Lung (tissue), 11 donors: ENCODE measurements at regions not wholly inside any gene's neighbourhood (a gene's known extent, or its start where the extent isn't known, plus 50 kb on each side); places are given as distances from the start of the nearest gene placed in this dataset.

Experiments used
- ATAC-seq: fragments of 200-7000 bp; cut with Tn5 transposase; one replicate; pipeline ENCODE4 v1.9.1; 2020; ENCODE audit warnings: moderate number of reproducible peaks; ENCODE audit not compliant: insufficient read depth, low FRiP score
- DNase-seq, 3 donors: peaks; one replicate each; pipeline ENCODE4 v3.0.0-alpha.2; 2013 to 2017
- H3K27ac ChIP-seq, 2 donors: one replicate each; pipeline ENCODE4 v1.5.1; 2013; ENCODE audit warnings: mild to moderate bottlenecking in 2 of 2, moderate library complexity in 2 of 2, control low read depth in 1 of 2, inconsistent platforms in 1 of 2, low read depth in 1 of 2, low read length in 1 of 2
- H3K27me3 ChIP-seq, 3 donors: one replicate each; pipeline ENCODE4 v1.5.1; 2013; ENCODE audit warnings: low read length in 2 of 3; ENCODE audit not compliant: control insufficient read depth in 3 of 3, insufficient read depth in 3 of 3
- H3K36me3 ChIP-seq, 4 donors: one replicate each; pipeline ENCODE4 v1.5.1; 2013; ENCODE audit warnings: low read length in 4 of 4, mild to moderate bottlenecking in 1 of 4, moderate library complexity in 1 of 4; ENCODE audit not compliant: control insufficient read depth in 4 of 4, insufficient read depth in 4 of 4
- H3K4me1 ChIP-seq, 5 donors: one replicate each; pipeline ENCODE4 v1.5.1; 2013; ENCODE audit warnings: low read length in 5 of 5, mild to moderate bottlenecking in 2 of 5, moderate library complexity in 1 of 5; ENCODE audit not compliant: control insufficient read depth in 5 of 5, insufficient read depth in 5 of 5
- H3K4me3 ChIP-seq: one replicate; pipeline ENCODE4 v1.5.1; 2013; ENCODE audit warnings: mild to moderate bottlenecking, control low read depth, moderate library complexity
- H3K9ac ChIP-seq, 2 donors: one replicate each; pipeline ENCODE4 v1.5.1; 2013; ENCODE audit warnings: low read length in 2 of 2, control low read depth in 1 of 2; ENCODE audit not compliant: insufficient read depth in 1 of 2
- H3K9me3 ChIP-seq, 4 donors: one replicate each; pipeline ENCODE4 v1.5.1; 2013; ENCODE audit warnings: low read length in 3 of 4, mild to moderate bottlenecking in 1 of 4, moderate library complexity in 1 of 4; ENCODE audit not compliant: control insufficient read depth in 4 of 4, insufficient read depth in 3 of 4
- WGBS, 2 donors: extraction: QIAGEN DNeasy Blood & Tissue Kit; methylation state at CpG; one replicate each; pipeline ENCODE4 v1.1.7; 2013; 5-methylcytosine and 5-hydroxymethylcytosine counted together
- TF ChIP-seq, protein P1 (sequence below): IDR thresholded peaks from 2 replicates; pipeline ENCODE4 v1.5.1; 2012; ENCODE audit warnings: mild to moderate bottlenecking; ENCODE audit errors: control extremely low read depth, extremely low read depth
- donor health status: control.
- donor health status: control.
- donor health status: Bipolar disorder and iron deficiency.
- donor health status: healthy.
- donor health status: DM: yes; HTN: yes; CAD: no.

- H3K27me3 ChIP-seq = no peaks in the 10 kb centered on the region
- H3K36me3 ChIP-seq = no peaks in the 10 kb centered on the region
- no peak overlapping the region for H3K4me3 ChIP-seq
- H3K9ac ChIP-seq = no peak overlapping the region
- no peak overlapping the region for H3K27ac ChIP-seq
- no peaks in the 10 kb centered on the region for H3K4me1 ChIP-seq
- DNase-seq (no peak), ATAC-seq (no peak)
- WGBS, 2 donors = 67 to 82% methylated on average over 4 of the region's 4 CpGs
- H3K9me3 ChIP-seq = peaks cover 0 to 2% (median 0%) of the 10 kb centered on the region in 4 donors
- TF ChIP-seq, protein P1, sequence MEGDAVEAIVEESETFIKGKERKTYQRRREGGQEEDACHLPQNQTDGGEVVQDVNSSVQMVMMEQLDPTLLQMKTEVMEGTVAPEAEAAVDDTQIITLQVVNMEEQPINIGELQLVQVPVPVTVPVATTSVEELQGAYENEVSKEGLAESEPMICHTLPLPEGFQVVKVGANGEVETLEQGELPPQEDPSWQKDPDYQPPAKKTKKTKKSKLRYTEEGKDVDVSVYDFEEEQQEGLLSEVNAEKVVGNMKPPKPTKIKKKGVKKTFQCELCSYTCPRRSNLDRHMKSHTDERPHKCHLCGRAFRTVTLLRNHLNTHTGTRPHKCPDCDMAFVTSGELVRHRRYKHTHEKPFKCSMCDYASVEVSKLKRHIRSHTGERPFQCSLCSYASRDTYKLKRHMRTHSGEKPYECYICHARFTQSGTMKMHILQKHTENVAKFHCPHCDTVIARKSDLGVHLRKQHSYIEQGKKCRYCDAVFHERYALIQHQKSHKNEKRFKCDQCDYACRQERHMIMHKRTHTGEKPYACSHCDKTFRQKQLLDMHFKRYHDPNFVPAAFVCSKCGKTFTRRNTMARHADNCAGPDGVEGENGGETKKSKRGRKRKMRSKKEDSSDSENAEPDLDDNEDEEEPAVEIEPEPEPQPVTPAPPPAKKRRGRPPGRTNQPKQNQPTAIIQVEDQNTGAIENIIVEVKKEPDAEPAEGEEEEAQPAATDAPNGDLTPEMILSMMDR = no peak
Measured at GRCh38 chr7:49721441-49721840, 52.0 kb upstream of the VWC2 start.
